AG09319 (cell line): ENCODE measurements at regions not wholly inside any gene's neighbourhood (a gene's known extent, or its start where the extent isn't known, plus 50 kb on each side); places are given as distances from the start of the nearest gene placed in this dataset.

Experiments used
- DNase-seq: peaks from one replicate; pipeline ENCODE4 v3.0.0-alpha.2; 2010; ENCODE audit warnings: low read depth; ENCODE audit errors: extremely low read depth
- CTCF ChIP-seq: IDR thresholded peaks from 2 replicates; pipeline ENCODE4 v1.5.1; 2011; ENCODE audit warnings: low read depth, mild to moderate bottlenecking, inconsistent platforms, low read length, moderate library complexity

- no peak for TF ChIP-seq CTCF
Measured at GRCh38 chr5:124644138-124644537, 102.3 kb downstream of the ZNF608 start.

GRCh38 chr5:124643336-124643735 lies 103.1 kb downstream of the ZNF608 start:
- TF ChIP-seq CTCF: no peak
- DNase-seq: no peak

More at GRCh38 chr5:124644138-124644537, 102.3 kb downstream of the ZNF608 start:
- no peak for DNase-seq

GRCh38 chr5:124642151-124642550 lies 104.3 kb downstream of the ZNF608 start:
- DNase-seq: no peak
- no peak for TF ChIP-seq CTCF

- no peak for TF ChIP-seq CTCF
- DNase-seq: no peak
Measured at GRCh38 chr5:124641154-124641792, 105.2 kb downstream of the ZNF608 start.

GRCh38 chr5:124639095-124639665 lies 107.3 kb downstream of the ZNF608 start:
- no peak for DNase-seq
- no peak for TF ChIP-seq CTCF

GRCh38 chr5:124637011-124637410 lies 109.4 kb downstream of the ZNF608 start:
- no peak for DNase-seq
- TF ChIP-seq CTCF: no peak

- TF ChIP-seq CTCF: no peak
Measured at GRCh38 chr5:124634741-124635323, 111.6 kb downstream of the ZNF608 start.

More at GRCh38 chr5:124634741-124635323, 111.6 kb downstream of the ZNF608 start:
- no peak for DNase-seq
